Retinal pigment epithelial cell (primary cell): ENCODE measurements at regions not wholly inside any gene's neighbourhood (a gene's known extent, or its start where the extent isn't known, plus 50 kb on each side); places are given as distances from the start of the nearest gene placed in this dataset.
A peak's percentile ranks its signal among the peaks of the same experiment; 100 is the strongest.

Experiments used
- DNase-seq: peaks from one replicate; pipeline ENCODE4 v3.0.0-alpha.2; 2010; ENCODE audit warnings: low read depth
- H3K4me3 ChIP-seq: 2 replicates; pipeline ENCODE4 v1.5.1; 2011; ENCODE audit warnings: mild to moderate bottlenecking, low read length, control low read depth, moderate library complexity
- CTCF ChIP-seq: conservative IDR thresholded peaks from 2 replicates; pipeline ENCODE4 v1.5.1; 2011; ENCODE audit warnings: low read depth, low read length, control low read depth, inconsistent platforms

- no peak for DNase-seq
- TF ChIP-seq CTCF = no peak
Measured at GRCh38 chr4:26227601-26228229, 93.1 kb upstream of the RBPJ start.

GRCh38 chr4:26228883-26229282 lies 91.9 kb upstream of the RBPJ start:
- DNase-seq = no peak
- TF ChIP-seq CTCF = no peak
- H3K4me3 ChIP-seq = no peak overlapping the region

More at GRCh38 chr4:26227601-26228229, 93.1 kb upstream of the RBPJ start:
- no peak overlapping the region for H3K4me3 ChIP-seq

GRCh38 chr4:26229974-26230373 lies 90.8 kb upstream of the RBPJ start:
- no peak overlapping the region for H3K4me3 ChIP-seq
- TF ChIP-seq CTCF = no peak
- no peak for DNase-seq

- DNase-seq = no peak
- H3K4me3 ChIP-seq = no peak overlapping the region
- TF ChIP-seq CTCF = no peak
Measured at GRCh38 chr4:26233350-26233749, 87.5 kb upstream of the RBPJ start.

- DNase-seq = peak; percentile 29
- no peak overlapping the region for H3K4me3 ChIP-seq
- peak; percentile 28 for TF ChIP-seq CTCF
Measured at GRCh38 chr4:26235500-26235899, 85.3 kb upstream of the RBPJ start.

GRCh38 chr4:26237916-26238315 lies 82.9 kb upstream of the RBPJ start:
- no peak for TF ChIP-seq CTCF
- no peak for DNase-seq
- no peak overlapping the region for H3K4me3 ChIP-seq

- TF ChIP-seq CTCF = no peak
- H3K4me3 ChIP-seq = peak overlapping the region; percentile 28
- DNase-seq = no peak
Measured at GRCh38 chr4:26238426-26238777, 82.4 kb upstream of the RBPJ start.
